NCI-H1105 treated with DMSO at 0.1 percent for 48 hours (cell line): ENCODE measurements at regions not wholly inside any gene's neighbourhood (a gene's known extent, or its start where the extent isn't known, plus 50 kb on each side); places are given as distances from the start of the nearest gene placed in this dataset.
"Not testable (repeated sequence)": the region's sequence is repeated elsewhere in the genome, so short reads cannot be mapped to it uniquely, and the experiment has no call there.

Experiments
- DNase-seq: peaks from one replicate; lab custom pipeline; 2025; lab: John Stamatoyannopoulos, UW

DNA sequence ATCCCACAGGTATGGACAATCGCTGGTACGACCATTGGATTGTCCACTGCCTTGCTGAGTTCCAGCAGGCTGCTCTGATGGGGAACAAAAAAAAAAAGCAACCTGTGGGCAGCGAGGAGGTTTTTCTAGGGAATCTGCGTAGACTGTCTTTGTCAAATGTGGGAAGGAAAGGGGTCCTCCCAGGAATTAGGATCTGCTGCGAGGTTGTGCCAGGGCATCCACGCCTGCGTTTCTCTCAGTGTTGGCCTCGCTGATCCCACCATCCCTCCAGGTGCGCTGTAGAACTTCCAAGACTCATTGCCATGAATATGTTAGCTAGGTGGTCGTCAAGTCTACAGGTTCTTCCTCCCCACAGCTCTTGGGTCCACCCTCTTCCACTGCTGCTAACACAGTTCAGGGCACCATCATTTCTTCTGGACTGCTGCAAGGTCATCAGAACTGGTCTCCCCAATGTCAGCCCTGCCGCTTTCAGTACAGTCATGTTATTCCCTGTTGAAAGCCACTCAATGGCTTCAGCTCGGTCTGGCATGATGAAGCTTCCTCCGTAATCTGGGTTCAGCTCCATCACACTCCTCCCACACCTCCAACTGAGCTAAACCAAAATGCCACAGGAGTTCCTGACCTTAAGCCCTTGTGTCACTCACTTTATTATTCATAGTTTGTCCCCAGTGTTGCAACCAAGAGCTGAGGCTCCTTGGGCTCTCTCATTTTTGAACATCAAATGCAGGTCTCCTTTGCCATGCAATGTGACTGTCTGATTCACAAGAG is 79.5 kb upstream of the DMRT1 start:
- DNase-seq: no peak

DNA sequence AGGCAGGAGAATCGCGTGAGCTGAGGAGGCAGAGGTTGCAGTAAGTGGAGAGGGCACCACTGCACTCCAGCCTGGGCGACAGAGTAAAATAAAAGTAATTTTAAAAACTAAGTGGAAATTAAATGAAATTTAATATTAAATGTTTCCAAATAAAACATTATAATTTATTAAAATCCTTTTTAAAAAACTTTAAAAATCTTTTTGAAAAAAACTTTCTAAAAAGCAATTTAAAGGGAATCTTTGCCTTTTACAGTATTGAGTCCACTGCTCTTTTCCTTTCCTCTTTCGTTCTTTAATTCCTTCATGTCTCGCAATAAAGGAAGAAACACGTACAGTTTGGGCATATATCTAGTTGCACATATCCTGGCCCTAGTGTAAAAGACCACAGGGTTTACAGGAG is 77.8 kb upstream of the DMRT1 start:
- DNase-seq: no peak

DNA sequence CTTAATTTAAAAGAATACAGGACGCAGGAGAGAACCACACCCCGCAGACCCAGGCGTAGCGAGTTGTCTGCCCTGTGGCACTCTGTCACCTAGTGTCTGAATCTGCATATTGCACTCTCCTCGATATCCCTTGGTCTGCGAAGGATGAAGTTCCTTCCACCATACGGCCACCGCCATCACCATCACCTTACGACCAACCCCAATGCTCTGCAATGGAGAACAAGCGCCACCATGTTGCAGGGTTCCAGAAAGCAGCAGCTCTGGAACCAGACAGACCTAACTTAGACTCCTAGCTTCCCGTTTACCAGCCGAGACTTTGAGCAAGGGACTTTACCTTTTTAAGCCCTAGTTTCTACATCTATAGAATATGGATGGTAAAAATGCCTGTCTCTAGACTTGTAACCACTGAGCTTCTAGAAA is 77.4 kb upstream of the DMRT1 start:
- DNase-seq: no peak

DNA sequence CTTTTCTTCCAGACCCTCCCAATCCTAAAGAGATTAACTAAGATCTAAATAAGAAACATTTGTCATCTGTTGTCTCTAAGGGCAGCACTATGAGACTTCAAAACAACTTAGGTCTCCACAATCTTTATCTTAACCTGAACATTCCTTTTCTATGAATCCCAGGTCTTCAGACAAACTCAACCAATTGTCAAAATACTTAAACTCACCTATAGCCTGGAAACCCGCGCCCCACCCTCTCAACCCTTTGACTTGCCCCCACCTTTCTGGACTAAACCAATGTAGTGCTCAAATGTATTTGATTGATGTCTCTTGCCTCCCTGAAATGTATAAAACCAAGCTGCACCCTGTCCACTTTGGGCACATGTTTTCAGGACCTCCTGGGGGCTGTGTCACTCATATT is 76.5 kb upstream of the DMRT1 start:
- DNase-seq: no peak

DNA sequence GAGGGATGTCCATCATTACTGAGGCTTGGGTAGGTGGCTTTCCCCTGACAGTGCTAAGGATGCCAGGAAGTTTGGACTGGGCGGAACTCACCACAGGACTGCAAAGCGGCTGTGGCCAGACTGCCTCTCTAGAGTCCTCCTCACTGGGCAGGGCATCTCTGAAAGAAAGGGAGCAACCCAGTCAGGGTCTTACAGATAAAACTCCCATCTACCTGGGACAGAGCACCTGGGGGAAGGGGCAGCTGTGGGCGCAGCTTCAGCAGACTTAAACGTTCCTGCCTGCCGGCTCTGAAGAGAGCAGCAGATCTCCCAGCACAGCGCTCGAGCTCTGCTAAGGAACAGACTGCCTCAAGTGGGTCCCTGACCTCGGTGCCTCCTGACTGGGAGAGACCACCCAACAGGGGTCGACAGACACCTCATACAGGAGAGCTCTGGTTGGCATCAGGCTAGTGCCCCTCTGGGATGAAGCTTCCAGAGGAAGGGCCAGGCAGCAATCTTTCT is 74.4 kb upstream of the DMRT1 start:
- not testable (repeated sequence) for DNase-seq

DNA sequence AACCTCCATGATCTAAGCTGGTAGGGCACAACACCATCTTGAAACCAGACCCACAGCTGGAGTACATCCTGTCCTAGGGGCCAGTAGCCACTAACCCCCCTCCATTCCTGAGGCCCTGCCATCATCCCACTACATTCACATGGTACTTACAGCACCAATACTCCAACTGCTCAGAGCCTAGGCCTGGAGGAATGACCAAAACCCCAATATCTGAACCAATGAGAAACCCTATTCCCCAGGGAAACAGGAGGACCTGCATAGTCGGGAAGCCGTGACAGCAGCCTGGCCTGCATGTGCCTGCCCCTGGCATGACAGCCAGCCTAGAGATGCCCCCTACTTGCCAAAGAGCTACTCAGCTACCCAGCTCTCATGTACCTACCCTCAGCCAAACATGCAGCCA is 65.4 kb upstream of the DMRT1 start:
- no peak for DNase-seq

DNA sequence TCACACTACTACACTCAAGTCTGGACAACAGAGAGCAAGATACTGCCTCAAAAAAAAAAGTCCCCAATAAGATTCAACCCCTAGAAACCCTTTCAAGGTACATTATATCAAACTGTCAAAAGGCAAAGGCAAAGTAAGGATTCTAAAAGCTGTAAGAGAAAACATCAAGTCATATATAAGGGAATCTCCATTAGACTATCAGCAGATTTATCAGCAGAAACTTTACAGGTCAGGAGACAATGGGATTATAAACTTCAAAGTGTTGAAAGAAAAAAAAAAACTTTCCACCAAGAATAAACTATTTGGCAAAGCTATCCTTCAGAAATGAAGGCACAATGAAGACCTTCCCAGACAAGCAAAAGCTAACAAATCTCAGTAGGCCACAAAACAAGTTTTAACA is 63.5 kb upstream of the DMRT1 start:
- no peak for DNase-seq

DNA sequence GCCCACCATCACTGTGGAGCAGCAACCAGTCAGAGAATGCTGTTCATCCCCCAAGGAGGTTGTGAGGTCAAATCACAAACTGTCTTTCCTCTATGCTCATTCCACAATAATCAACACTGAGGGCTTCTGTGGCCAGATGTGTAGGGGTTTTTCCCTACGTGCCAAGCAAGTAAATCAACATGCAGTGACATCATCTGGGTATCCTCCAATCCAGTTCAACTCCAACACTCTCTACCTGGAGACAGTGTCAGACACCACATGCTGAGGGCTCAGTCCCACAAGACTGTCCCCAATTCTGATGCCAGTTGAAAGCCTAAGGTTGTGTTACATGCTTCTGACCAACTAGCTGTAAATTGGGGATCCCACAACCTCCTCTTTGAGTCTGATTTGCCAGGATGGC is 57.3 kb upstream of the DMRT1 start:
- no peak for DNase-seq

DNA sequence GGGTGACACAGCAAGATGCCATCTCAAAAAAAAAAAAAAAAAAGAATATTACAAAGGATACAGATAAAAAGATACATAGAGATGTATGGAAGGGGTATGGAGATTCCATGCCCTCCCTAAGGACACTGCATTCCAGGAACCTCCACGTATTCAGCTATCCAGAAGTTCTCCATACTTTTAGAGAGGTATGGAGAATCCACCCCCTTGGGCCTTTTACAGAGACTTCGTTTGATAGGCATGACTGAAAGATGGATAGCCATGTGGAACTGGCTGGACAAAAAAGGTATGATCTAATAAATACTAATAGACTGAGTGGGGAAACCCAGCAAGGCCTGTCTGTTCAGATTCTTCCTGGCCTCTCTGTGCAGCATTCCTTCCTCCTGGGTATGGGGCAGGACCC is 56.6 kb upstream of the DMRT1 start:
- no peak for DNase-seq

DNA sequence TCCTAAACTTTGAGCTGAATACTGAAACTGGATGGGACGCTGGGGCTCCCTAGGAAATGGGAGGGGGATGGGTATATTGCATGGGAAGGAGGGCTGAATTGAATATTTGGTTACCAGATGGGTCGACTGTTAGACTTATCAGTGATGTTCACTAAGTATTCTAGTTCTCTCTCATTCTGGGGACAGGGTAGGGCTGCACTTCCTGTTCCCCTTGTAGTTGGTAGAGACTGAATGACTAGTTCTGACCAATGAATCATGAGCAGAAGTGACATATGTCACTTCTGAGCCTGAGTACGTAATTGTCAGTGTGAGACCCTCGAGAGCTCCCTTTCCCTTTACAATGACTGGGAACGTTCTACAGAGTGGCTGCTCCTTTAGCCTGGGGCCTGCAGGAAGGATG is 55.5 kb upstream of the DMRT1 start:
- DNase-seq: no peak

DNA sequence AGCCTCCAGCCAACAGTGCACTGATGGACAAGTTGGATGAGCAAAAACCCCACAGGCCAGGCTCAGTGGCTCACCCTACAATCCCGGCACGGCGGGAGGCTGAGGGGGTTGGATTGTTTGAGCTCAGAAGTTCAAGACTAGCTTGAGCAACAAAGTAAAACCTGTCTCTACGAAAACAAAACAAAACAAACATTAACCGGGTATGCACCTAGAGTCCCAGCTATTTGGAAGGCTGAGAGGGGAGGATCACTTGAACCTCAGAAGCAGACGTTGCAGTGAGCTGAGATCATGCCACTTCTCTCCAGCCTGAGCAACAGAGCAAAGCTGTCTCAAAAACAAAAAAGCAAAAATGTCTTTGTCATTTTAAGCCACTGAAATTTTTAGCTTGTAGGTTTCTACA is 55.1 kb upstream of the DMRT1 start:
- no peak for DNase-seq

DNA sequence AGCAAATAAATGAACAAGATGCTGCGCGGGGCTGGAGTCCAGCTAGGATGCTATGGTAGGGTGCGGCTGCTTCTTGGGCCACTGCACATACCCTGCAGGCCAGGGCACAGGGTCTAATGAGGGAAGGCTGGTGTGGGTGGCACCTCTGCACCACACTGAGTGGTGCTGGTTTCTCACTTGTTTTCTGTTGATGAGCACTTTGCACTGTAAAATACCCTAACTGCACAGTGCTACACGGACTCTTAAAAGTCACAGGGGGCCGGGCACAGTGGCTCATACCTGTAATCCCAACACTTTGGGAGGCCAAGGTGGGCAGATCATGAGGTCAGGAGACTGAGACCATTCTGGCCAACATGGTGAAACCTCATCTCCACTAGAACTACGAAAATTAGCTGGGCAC is 52.7 kb upstream of the DMRT1 start:
- DNase-seq: no peak
